HEK293 (cell line): ENCODE measurements at regions not wholly inside any gene's neighbourhood (a gene's known extent, or its start where the extent isn't known, plus 50 kb on each side); places are given as distances from the start of the nearest gene placed in this dataset.

Experiments
- CTCF ChIA-PET: fragments of 350-600 bp; formaldehyde crosslinking; extraction: SDS; loops from one replicate; lab custom pipeline; 2021; ENCODE audit warnings: antibody characterized with exemption; lab: Yijun Ruan, JAX
- POLR2A ChIA-PET: fragments of 300-600 bp; formaldehyde crosslinking; extraction: SDS; loops from one replicate; lab custom pipeline; 2020; ENCODE audit warnings: antibody characterized with exemption, inconsistent platforms; lab: Yijun Ruan, JAX
- H3K27ac ChIP-seq: fragments of 200-500 bp; sonication (Bioruptor generic); 2 replicates; pipeline ENCODE4 v1.5.1; 2014; ENCODE audit warnings: low read depth, low read length, control low read depth, inconsistent platforms; ENCODE audit errors: extremely low read depth
- H3K36me3 ChIP-seq, 2 experiments: fragments of 200-500 bp in 1 of 2; sonication (Bioruptor generic) in 1 of 2; 1 replicate in 1 of 2; 2 replicates in 1 of 2; pipeline ENCODE4 v1.5.1; 2014 to 2017; ENCODE audit warnings: inconsistent platforms in 2 of 2, low read length in 2 of 2; ENCODE audit not compliant: control insufficient read depth in 2 of 2, insufficient read depth in 1 of 2
- H3K4me1 ChIP-seq: fragments of 200-500 bp; sonication (Bioruptor generic); 2 replicates; pipeline ENCODE4 v1.5.1; 2014; ENCODE audit warnings: mild to moderate bottlenecking, low read length, inconsistent platforms; ENCODE audit not compliant: control insufficient read depth, insufficient read depth
- H3K4me3 ChIP-seq: 2 replicates; pipeline ENCODE4 v1.5.1; 2011; ENCODE audit warnings: low read depth, mild to moderate bottlenecking, control low read depth, low read length, moderate library complexity
- H3K9me3 ChIP-seq: fragments of 200-500 bp; sonication (Bioruptor generic); 2 replicates; pipeline ENCODE4 v1.5.1; 2014; ENCODE audit warnings: low read depth, low read length, inconsistent platforms; ENCODE audit not compliant: control insufficient read depth, insufficient read depth
- BCL6B ChIP-seq: fragments of 450-650 bp; formaldehyde crosslinking; IDR thresholded peaks from 2 replicates; pipeline ENCODE4 v1.5.1; 2017; ENCODE audit warnings: missing biosample characterization, missing genetic modification characterization
- KLF8 ChIP-seq: fragments of 450-650 bp; formaldehyde crosslinking; IDR thresholded peaks from 2 replicates; pipeline ENCODE4 v1.5.1; 2016; ENCODE audit warnings: missing biosample characterization, missing genetic modification characterization
- MEIS1 ChIP-seq: sonication (generic); formaldehyde crosslinking; IDR thresholded peaks from 2 replicates; pipeline ENCODE4 v1.8.1; 2022; ENCODE audit warnings: missing genetic modification reagents, mild to moderate bottlenecking, borderline replicate concordance
- SP3 ChIP-seq: fragments of 450-650 bp; formaldehyde crosslinking; IDR thresholded peaks from 2 replicates; pipeline ENCODE4 v1.5.1; 2016; ENCODE audit warnings: missing biosample characterization, missing genetic modification characterization
- ZBTB21 ChIP-seq: fragments of 450-650 bp; formaldehyde crosslinking; IDR thresholded peaks from 2 replicates; pipeline ENCODE4 v1.5.1; 2017; ENCODE audit warnings: missing biosample characterization, missing genetic modification characterization
- ZNF10 ChIP-seq: fragments of 450-650 bp; formaldehyde crosslinking; IDR thresholded peaks from 2 replicates; pipeline ENCODE4 v1.5.1; 2017; ENCODE audit warnings: missing biosample characterization, missing genetic modification characterization
- ZNF121 ChIP-seq: fragments of 450-650 bp; formaldehyde crosslinking; IDR thresholded peaks from 2 replicates; pipeline ENCODE4 v1.5.1; 2016; ENCODE audit warnings: missing biosample characterization, missing genetic modification characterization
- ZNF146 ChIP-seq: fragments of 450-650 bp; formaldehyde crosslinking; IDR thresholded peaks from 2 replicates; pipeline ENCODE4 v1.5.1; 2016; ENCODE audit warnings: missing biosample characterization, missing genetic modification characterization
- ZNF155 ChIP-seq: fragments of 450-650 bp; formaldehyde crosslinking; IDR thresholded peaks from 2 replicates; pipeline ENCODE4 v1.5.1; 2016; ENCODE audit warnings: missing biosample characterization, missing genetic modification characterization
- ZNF214 ChIP-seq: fragments of 450-650 bp; formaldehyde crosslinking; IDR thresholded peaks from 2 replicates; pipeline ENCODE4 v1.5.1; 2017; ENCODE audit warnings: missing biosample characterization, mild to moderate bottlenecking, missing genetic modification characterization, borderline replicate concordance
- ZNF391 ChIP-seq: fragments of 450-650 bp; formaldehyde crosslinking; IDR thresholded peaks from 2 replicates; pipeline ENCODE4 v1.5.1; 2016; ENCODE audit warnings: low read depth, missing biosample characterization, missing genetic modification characterization, borderline replicate concordance
- ZNF433 ChIP-seq: fragments of 450-650 bp; formaldehyde crosslinking; IDR thresholded peaks from 2 replicates; pipeline ENCODE4 v1.5.1; 2016; ENCODE audit warnings: missing biosample characterization, missing genetic modification characterization, low read depth
- ZNF514 ChIP-seq: fragments of 450-650 bp; formaldehyde crosslinking; IDR thresholded peaks from 2 replicates; pipeline ENCODE4 v1.5.1; 2016; ENCODE audit warnings: missing biosample characterization, missing genetic modification characterization
- ZNF585B ChIP-seq: fragments of 450-650 bp; formaldehyde crosslinking; IDR thresholded peaks from 2 replicates; pipeline ENCODE4 v1.5.1; 2016; ENCODE audit warnings: missing biosample characterization, missing genetic modification characterization
- ZNF596 ChIP-seq: fragments of 450-650 bp; IDR thresholded peaks from 2 replicates; pipeline ENCODE4 v1.5.0; 2018; ENCODE audit warnings: missing biosample characterization, mild to moderate bottlenecking, missing genetic modification characterization, moderate library complexity
- ZNF626 ChIP-seq: fragments of 450-650 bp; sonication (Bioruptor Pico); formaldehyde crosslinking; IDR thresholded peaks from 2 replicates; pipeline ENCODE4 v1.5.1; 2018; ENCODE audit warnings: missing biosample characterization, missing genetic modification characterization, inconsistent platforms
- ZNF658 ChIP-seq: fragments of 450-650 bp; formaldehyde crosslinking; IDR thresholded peaks from 2 replicates; pipeline ENCODE4; 2016; ENCODE audit warnings: missing biosample characterization, missing genetic modification characterization
- ZNF670 ChIP-seq: fragments of 450-650 bp; formaldehyde crosslinking; IDR thresholded peaks from 2 replicates; pipeline ENCODE4 v1.5.1; 2016; ENCODE audit warnings: missing biosample characterization, missing genetic modification characterization, low read depth
- ZNF704 ChIP-seq: fragments of 450-650 bp; formaldehyde crosslinking; IDR thresholded peaks from 2 replicates; pipeline ENCODE4 v1.5.1; 2016; ENCODE audit warnings: missing biosample characterization, missing genetic modification characterization
- ZNF792 ChIP-seq: fragments of 450-650 bp; formaldehyde crosslinking; IDR thresholded peaks from 2 replicates; pipeline ENCODE4 v1.5.1; 2016; ENCODE audit warnings: missing biosample characterization, missing genetic modification characterization
- TF ChIP-seq, protein P1 (sequence below): fragments of 450-650 bp; formaldehyde crosslinking; IDR thresholded peaks from 2 replicates; pipeline ENCODE4 v1.5.1; 2016; ENCODE audit warnings: missing biosample characterization, missing genetic modification characterization
- TF ChIP-seq, protein P2 (sequence below): fragments of 450-650 bp; formaldehyde crosslinking; IDR thresholded peaks from 2 replicates; pipeline ENCODE4 v1.5.1; 2016; ENCODE audit warnings: missing biosample characterization, missing genetic modification characterization
- TF ChIP-seq, protein P3 (sequence below): fragments of 450-650 bp; formaldehyde crosslinking; IDR thresholded peaks from 2 replicates; pipeline ENCODE4 v1.5.1; 2016; ENCODE audit warnings: missing biosample characterization, missing genetic modification characterization, borderline replicate concordance
- TF ChIP-seq, protein P4 (sequence below): fragments of 450-650 bp; formaldehyde crosslinking; IDR thresholded peaks from 2 replicates; pipeline ENCODE4 v1.5.1; 2016; ENCODE audit warnings: missing biosample characterization, missing genetic modification characterization

- TF ChIP-seq KLF8 (tag by site-specific recombination) (no peak), ZNF433 (no peak), ZNF514 (tag by site-specific recombination) (no peak), ZNF121 (no peak)
- TF ChIP-seq, protein P1, sequence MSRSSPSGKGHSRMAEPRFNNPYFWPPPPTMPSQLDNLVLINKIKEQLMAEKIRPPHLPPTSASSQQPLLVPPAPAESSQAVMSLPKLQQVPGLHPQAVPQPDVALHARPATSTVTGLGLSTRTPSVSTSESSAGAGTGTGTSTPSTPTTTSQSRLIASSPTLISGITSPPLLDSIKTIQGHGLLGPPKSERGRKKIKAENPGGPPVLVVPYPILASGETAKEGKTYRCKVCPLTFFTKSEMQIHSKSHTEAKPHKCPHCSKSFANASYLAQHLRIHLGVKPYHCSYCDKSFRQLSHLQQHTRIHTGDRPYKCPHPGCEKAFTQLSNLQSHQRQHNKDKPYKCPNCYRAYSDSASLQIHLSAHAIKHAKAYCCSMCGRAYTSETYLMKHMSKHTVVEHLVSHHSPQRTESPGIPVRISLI (tag by site-specific recombination): no peak
- TF ChIP-seq, all 188 proteins: peak for 0
Observed at GRCh38 chr14:40133463-40133862, 701.2 kb upstream of the FBXO33 start (continued).

DNA sequence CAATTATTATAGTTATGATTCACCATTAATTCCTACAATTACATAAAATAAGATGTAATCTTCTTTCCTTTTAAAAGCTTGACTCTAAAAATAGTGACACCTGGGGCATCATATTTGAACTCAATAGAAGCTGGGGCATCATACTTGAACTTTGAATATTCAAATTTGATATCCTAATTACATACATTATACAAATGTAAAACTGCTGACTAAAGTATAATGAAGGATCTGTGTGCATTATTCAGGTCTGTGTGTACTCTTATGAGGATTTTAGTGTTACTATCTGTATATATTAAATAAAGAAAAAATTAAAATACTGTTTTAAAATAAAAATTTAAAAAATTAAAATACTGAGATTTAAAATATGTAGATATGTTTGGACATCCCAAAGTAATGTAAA, 696.9 kb upstream of the FBXO33 start:
- H3K9me3 ChIP-seq: no peaks in the 10 kb centered on the region
- H3K27ac ChIP-seq: no peak overlapping the region
- TF ChIP-seq ZNF626 (tag by site-specific recombination) (no peak), ZNF658 (no peak), ZNF670 (tag by site-specific recombination) (no peak), ZBTB21 (tag by site-specific recombination) (no peak), ZNF596 (tag by site-specific recombination) (no peak), ZNF585B (tag by site-specific recombination) (no peak)
- TF ChIP-seq, protein P2, sequence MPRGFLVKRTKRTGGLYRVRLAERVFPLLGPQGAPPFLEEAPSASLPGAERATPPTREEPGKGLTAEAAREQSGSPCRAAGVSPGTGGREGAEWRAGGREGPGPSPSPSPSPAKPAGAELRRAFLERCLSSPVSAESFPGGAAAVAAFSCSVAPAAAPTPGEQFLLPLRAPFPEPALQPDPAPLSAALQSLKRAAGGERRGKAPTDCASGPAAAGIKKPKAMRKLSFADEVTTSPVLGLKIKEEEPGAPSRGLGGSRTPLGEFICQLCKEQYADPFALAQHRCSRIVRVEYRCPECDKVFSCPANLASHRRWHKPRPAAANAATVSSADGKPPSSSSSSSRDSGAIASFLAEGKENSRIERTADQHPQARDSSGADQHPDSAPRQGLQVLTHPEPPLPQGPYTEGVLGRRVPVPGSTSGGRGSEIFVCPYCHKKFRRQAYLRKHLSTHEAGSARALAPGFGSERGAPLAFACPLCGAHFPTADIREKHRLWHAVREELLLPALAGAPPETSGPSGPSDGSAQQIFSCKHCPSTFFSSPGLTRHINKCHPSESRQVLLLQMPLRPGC (tag by site-specific recombination): no peak
- H3K4me3 ChIP-seq: no peak overlapping the region
- H3K4me1 ChIP-seq: no peaks in the 10 kb centered on the region
- ChIA-PET POLR2A (no interaction called here), CTCF (no interaction called here)
- no peaks in the 10 kb centered on the region for H3K36me3 ChIP-seq

DNA sequence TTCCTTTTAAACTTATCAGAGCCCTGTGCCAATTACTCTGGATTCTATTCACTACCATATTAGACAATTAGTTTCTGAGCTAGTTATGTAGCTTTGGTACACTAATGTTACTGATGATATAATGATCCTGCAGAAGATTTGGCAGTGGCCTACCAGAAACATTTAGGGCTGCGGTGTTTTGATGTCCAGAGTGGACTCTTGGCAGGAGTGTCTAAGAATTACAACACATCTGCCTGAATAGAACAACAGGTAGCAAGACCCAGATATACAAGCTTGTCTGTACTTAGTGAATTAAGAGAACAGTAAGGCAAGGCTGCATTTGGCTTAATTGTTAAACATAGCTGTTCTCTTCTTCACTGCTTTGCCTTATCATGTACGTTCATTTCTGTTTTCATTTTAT, 691.6 kb upstream of the FBXO33 start:
- no peaks in the 10 kb centered on the region for H3K4me1 ChIP-seq
- no peaks in the 10 kb centered on the region for H3K9me3 ChIP-seq
- H3K4me3 ChIP-seq: no peak overlapping the region
- ChIA-PET CTCF (no interaction called here), POLR2A (no interaction called here)
- H3K36me3 ChIP-seq: no peaks in the 10 kb centered on the region
- H3K27ac ChIP-seq: no peak overlapping the region
- no peak for TF ChIP-seq ZNF792 (tag by site-specific recombination)
- TF ChIP-seq ZNF155 (tag by site-specific recombination): no peak
- TF ChIP-seq MEIS1 (CRISPR knock-in tag): no peak
- TF ChIP-seq BCL6B (tag by site-specific recombination): no peak
- no peak for TF ChIP-seq ZNF214 (tag by site-specific recombination)
- TF ChIP-seq ZNF391 (tag by site-specific recombination): no peak
- no peak for TF ChIP-seq ZNF10 (tag by site-specific recombination)
- no peak for TF ChIP-seq SP3 (tag by site-specific recombination)
- no peak for TF ChIP-seq ZNF585B (tag by site-specific recombination)
- TF ChIP-seq ZNF433: no peak
- TF ChIP-seq ZNF704: no peak
- TF ChIP-seq, protein P3, sequence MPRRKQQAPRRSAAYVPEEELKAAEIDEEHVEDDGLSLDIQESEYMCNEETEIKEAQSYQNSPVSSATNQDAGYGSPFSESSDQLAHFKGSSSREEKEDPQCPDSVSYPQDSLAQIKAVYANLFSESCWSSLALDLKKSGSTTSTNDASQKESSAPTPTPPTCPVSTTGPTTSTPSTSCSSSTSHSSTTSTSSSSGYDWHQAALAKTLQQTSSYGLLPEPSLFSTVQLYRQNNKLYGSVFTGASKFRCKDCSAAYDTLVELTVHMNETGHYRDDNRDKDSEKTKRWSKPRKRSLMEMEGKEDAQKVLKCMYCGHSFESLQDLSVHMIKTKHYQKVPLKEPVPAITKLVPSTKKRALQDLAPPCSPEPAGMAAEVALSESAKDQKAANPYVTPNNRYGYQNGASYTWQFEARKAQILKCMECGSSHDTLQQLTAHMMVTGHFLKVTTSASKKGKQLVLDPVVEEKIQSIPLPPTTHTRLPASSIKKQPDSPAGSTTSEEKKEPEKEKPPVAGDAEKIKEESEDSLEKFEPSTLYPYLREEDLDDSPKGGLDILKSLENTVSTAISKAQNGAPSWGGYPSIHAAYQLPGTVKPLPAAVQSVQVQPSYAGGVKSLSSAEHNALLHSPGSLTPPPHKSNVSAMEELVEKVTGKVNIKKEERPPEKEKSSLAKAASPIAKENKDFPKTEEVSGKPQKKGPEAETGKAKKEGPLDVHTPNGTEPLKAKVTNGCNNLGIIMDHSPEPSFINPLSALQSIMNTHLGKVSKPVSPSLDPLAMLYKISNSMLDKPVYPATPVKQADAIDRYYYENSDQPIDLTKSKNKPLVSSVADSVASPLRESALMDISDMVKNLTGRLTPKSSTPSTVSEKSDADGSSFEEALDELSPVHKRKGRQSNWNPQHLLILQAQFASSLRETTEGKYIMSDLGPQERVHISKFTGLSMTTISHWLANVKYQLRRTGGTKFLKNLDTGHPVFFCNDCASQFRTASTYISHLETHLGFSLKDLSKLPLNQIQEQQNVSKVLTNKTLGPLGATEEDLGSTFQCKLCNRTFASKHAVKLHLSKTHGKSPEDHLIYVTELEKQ (tag by site-specific recombination): no peak
- TF ChIP-seq, protein P4, sequence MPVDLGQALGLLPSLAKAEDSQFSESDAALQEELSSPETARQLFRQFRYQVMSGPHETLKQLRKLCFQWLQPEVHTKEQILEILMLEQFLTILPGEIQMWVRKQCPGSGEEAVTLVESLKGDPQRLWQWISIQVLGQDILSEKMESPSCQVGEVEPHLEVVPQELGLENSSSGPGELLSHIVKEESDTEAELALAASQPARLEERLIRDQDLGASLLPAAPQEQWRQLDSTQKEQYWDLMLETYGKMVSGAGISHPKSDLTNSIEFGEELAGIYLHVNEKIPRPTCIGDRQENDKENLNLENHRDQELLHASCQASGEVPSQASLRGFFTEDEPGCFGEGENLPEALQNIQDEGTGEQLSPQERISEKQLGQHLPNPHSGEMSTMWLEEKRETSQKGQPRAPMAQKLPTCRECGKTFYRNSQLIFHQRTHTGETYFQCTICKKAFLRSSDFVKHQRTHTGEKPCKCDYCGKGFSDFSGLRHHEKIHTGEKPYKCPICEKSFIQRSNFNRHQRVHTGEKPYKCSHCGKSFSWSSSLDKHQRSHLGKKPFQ (tag by site-specific recombination): no peak
- TF ChIP-seq ZNF146 (tag by site-specific recombination): no peak
